Mammary epithelial cell (primary cell): ENCODE measurements at regions not wholly inside any gene's neighbourhood (a gene's known extent, or its start where the extent isn't known, plus 50 kb on each side); places are given as distances from the start of the nearest gene placed in this dataset.
"Not testable (repeated sequence)": the region's sequence is repeated elsewhere in the genome, so short reads cannot be mapped to it uniquely, and the experiment has no call there.

Experiments used
- EZH2 ChIP-seq: IDR thresholded peaks from 2 replicates; pipeline ENCODE4 v1.6.1; 2012; ENCODE audit warnings: low read length, inconsistent platforms, borderline replicate concordance
- TF ChIP-seq, protein P1 (sequence below), 2 donors: IDR thresholded peaks in 1 of 2; conservative IDR thresholded peaks in 1 of 2; 2 replicates each; pipeline ENCODE4 v1.5.1; 2011 to 2012; ENCODE audit warnings: inconsistent platforms in 2 of 2, low read length in 2 of 2, mild to moderate bottlenecking in 2 of 2, control low read depth in 1 of 2, low read depth in 1 of 2; ENCODE audit not compliant: insufficient read depth in 1 of 2; ENCODE audit errors: extremely low read depth in 1 of 2

GRCh38 chrX:2554066-2554465 is 53.3 kb upstream of the DHRSX start:
- TF ChIP-seq, protein P1, sequence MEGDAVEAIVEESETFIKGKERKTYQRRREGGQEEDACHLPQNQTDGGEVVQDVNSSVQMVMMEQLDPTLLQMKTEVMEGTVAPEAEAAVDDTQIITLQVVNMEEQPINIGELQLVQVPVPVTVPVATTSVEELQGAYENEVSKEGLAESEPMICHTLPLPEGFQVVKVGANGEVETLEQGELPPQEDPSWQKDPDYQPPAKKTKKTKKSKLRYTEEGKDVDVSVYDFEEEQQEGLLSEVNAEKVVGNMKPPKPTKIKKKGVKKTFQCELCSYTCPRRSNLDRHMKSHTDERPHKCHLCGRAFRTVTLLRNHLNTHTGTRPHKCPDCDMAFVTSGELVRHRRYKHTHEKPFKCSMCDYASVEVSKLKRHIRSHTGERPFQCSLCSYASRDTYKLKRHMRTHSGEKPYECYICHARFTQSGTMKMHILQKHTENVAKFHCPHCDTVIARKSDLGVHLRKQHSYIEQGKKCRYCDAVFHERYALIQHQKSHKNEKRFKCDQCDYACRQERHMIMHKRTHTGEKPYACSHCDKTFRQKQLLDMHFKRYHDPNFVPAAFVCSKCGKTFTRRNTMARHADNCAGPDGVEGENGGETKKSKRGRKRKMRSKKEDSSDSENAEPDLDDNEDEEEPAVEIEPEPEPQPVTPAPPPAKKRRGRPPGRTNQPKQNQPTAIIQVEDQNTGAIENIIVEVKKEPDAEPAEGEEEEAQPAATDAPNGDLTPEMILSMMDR (conservative IDR thresholded peaks at IDR 0.05 in 1 of 2, IDR thresholded peaks at IDR 0.05 in 1 of 2; ENCODE audit: extremely low read depth in 1 of 2, insufficient read depth in 1 of 2, low read depth in 1 of 2, low read length in 2 of 2): not testable (repeated sequence)
- not testable (repeated sequence) for TF ChIP-seq EZH2
